ENCODE measurements at regions not wholly inside any gene's neighbourhood (a gene's known extent, or its start where the extent isn't known, plus 50 kb on each side); places are given as distances from the start of the nearest gene placed in this dataset.

DNA sequence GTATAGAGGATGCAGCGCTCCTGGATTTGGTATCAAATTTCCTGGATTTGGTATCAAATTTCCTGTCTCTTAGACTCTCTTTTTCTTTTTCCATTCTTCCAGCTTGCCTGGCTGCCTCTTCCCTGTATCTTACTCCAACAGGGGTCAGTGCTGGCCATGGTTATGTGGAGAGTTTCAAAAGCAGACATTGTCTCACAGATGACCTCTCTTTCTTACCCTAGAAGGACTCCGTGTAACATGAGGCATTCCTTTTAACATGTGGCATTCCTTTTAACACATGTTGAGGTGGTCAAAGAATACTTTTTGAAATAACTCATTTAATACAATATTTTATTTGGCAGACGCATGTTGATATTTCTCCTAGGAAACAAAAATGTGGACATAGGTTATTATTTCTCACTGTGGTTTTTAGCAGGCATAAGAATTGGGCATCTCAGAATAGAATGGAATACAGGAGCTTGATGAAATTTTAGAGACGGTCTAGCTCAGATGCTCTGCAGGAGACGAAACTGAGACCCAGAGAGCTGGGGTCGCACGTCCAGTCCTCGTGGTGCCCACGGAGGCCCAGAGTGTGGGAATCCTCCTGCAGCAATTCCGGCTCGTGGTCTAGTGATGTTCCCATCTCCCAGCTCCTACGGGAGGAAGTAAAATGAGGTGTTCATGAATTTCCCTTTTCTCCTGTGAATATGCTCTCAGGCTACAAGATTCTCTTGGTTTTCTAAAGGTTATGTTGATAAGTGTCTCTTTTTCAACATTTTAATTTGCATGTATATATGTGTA lies 59.6 kb upstream of the PITRM1 start:
- Mint-ChIP-seq H3K4me1 (ENCODE audit: unreplicated experiment) (peaks cover 38% of the 10 kb centered on the region), H3K9me3 (ENCODE audit: unreplicated experiment) (no peaks in the 10 kb centered on the region), H3K27me3 (ENCODE audit: unreplicated experiment) (no peaks in the 10 kb centered on the region), H3K4me3 (ENCODE audit: unreplicated experiment) (peak overlapping the region; percentile 43), H3K36me3 (ENCODE audit: unreplicated experiment) (peaks cover 2% of the 10 kb centered on the region), H3K27ac (ENCODE audit: unreplicated experiment) (peak overlapping the region; percentile 96)
- peak; percentile 60 for TF ChIP-seq CTCF (IDR thresholded peaks at IDR 0.05)
- DNase-seq (ENCODE audit: extremely low spot score, unreplicated experiment) = no peak

DNA sequence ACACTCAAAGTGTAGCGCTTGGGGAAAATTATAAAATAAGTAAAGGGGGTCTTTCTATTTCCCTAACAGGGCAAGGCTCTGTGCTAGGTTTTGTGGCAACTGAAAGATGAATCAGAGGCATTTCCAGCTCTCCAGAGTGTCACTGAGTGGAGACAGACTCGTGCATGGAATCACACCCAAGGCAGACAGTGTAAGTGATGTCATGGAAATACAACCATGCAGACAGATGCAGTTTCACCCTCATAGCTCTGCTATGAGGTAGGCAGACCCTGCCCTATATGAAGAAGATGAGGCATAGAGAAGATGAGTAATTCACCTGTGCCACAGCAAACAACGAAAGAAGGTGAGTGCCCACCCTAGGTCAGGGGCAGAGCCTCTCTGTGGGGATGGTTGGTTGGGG lies 57.2 kb upstream of the PITRM1 start:
- no peaks in the 10 kb centered on the region for H3K36me3 Mint-ChIP-seq (ENCODE audit: unreplicated experiment)
- no peaks in the 10 kb centered on the region for H3K9me3 Mint-ChIP-seq (ENCODE audit: unreplicated experiment)
- H3K27me3 Mint-ChIP-seq (ENCODE audit: unreplicated experiment) = no peaks in the 10 kb centered on the region
- no peak for DNase-seq (ENCODE audit: extremely low spot score, unreplicated experiment)
- no peak for TF ChIP-seq CTCF (IDR thresholded peaks at IDR 0.05)
- peaks cover 49% of the 10 kb centered on the region for H3K4me1 Mint-ChIP-seq (ENCODE audit: unreplicated experiment)
- H3K27ac Mint-ChIP-seq (ENCODE audit: unreplicated experiment) = no peak overlapping the region
- H3K4me3 Mint-ChIP-seq (ENCODE audit: unreplicated experiment) = no peak overlapping the region

- no peak for DNase-seq (ENCODE audit: extremely low spot score, unreplicated experiment)
- H3K9me3 Mint-ChIP-seq (ENCODE audit: unreplicated experiment) = no peaks in the 10 kb centered on the region
- H3K4me1 Mint-ChIP-seq (ENCODE audit: unreplicated experiment) = peaks cover 48% of the 10 kb centered on the region
- H3K36me3 Mint-ChIP-seq (ENCODE audit: unreplicated experiment) = no peaks in the 10 kb centered on the region
- no peak for TF ChIP-seq CTCF (IDR thresholded peaks at IDR 0.05)
- H3K27me3 Mint-ChIP-seq (ENCODE audit: unreplicated experiment) = no peaks in the 10 kb centered on the region
- no peak overlapping the region for H3K27ac Mint-ChIP-seq (ENCODE audit: unreplicated experiment)
- H3K4me3 Mint-ChIP-seq (ENCODE audit: unreplicated experiment) = no peak overlapping the region
Observed at GRCh38 chr10:3228629-3228945, 56.0 kb upstream of the PITRM1 start.

DNA sequence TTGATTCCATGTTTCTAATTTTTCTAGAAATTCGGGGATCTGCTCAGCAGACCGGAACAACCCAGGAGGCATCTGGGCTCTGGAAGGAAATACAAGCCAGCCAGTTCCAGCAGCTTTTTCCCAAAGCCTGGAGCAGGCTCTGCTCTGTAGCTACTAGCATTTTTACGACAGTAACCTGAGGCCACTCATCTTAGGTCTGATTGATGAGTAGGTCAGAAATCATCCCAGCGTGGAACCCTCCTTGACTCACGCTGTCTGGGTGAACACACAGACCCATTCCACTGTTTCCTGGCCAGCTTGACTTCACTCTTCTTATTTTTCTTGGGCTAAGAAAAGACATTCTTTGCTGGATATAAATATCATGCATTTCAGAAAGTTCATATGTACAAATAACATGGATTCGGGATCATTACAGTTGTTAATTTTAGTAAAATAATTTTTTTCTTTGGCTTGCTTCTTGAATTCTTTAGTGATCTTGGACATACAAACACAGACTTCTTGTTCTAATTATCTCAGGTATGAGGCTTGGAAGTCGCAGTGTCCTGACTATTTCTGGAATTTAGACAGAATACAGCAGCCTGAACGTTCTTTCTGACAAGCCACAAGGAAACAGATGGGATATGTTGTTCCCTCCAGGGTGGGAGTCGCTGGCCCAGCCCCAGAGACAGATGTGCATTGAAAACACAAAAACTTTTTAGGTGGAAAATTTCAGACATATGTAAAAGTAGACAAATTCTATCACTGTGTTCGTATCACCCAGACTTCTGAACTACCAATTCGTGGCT lies 54.6 kb upstream of the PITRM1 start:
- Mint-ChIP-seq H3K4me1 (ENCODE audit: unreplicated experiment) (peaks cover 34% of the 10 kb centered on the region), H3K4me3 (ENCODE audit: unreplicated experiment) (peak overlapping the region; percentile 46), H3K27ac (ENCODE audit: unreplicated experiment) (peak overlapping the region; percentile 93), H3K36me3 (ENCODE audit: unreplicated experiment) (no peaks in the 10 kb centered on the region), H3K9me3 (ENCODE audit: unreplicated experiment) (no peaks in the 10 kb centered on the region), H3K27me3 (ENCODE audit: unreplicated experiment) (no peaks in the 10 kb centered on the region)
- no peak for DNase-seq (ENCODE audit: extremely low spot score, unreplicated experiment)
- no peak for TF ChIP-seq CTCF (IDR thresholded peaks at IDR 0.05)

GRCh38 chr10:3225561-3225960 lies 53.0 kb upstream of the PITRM1 start:
- no peaks in the 10 kb centered on the region for H3K27me3 Mint-ChIP-seq (ENCODE audit: unreplicated experiment)
- H3K4me3 Mint-ChIP-seq (ENCODE audit: unreplicated experiment) = no peak overlapping the region
- no peak overlapping the region for H3K27ac Mint-ChIP-seq (ENCODE audit: unreplicated experiment)
- H3K9me3 Mint-ChIP-seq (ENCODE audit: unreplicated experiment) = no peaks in the 10 kb centered on the region
- H3K36me3 Mint-ChIP-seq (ENCODE audit: unreplicated experiment) = no peaks in the 10 kb centered on the region
- TF ChIP-seq CTCF (IDR thresholded peaks at IDR 0.05) = no peak
- no peak for DNase-seq (ENCODE audit: extremely low spot score, unreplicated experiment)
- H3K4me1 Mint-ChIP-seq (ENCODE audit: unreplicated experiment) = peaks cover 28% of the 10 kb centered on the region

Data from osteocyte (in vitro differentiated cells).